Smooth muscle cell (in vitro differentiated cells): ENCODE measurements at regions not wholly inside any gene's neighbourhood (a gene's known extent, or its start where the extent isn't known, plus 50 kb on each side); places are given as distances from the start of the nearest gene placed in this dataset.

Source experiments
- DNase-seq: peaks from one replicate; lab custom pipeline; 2025; ENCODE audit not compliant: unreplicated experiment; lab: John Stamatoyannopoulos, UW
- H2AFZ ChIP-seq: fragments of 200-600 bp; sonication (generic); 2 replicates; pipeline ENCODE4 v1.6.0; 2016; ENCODE audit warnings: antibody characterized with exemption, low read depth, mild to moderate bottlenecking
- H3F3A ChIP-seq: fragments of 200-600 bp; sonication (generic); 2 replicates; pipeline ENCODE4 v1.6.0; 2017; ENCODE audit warnings: antibody characterized with exemption, low read depth
- H3K27ac ChIP-seq: fragments of 200-600 bp; sonication (generic); 2 replicates; pipeline ENCODE4 v1.5.1; 2016; ENCODE audit warnings: low read depth, mild to moderate bottlenecking
- H3K27me3 ChIP-seq: fragments of 200-600 bp; sonication (generic); 2 replicates; pipeline ENCODE4 v1.6.1; 2016; ENCODE audit warnings: low read depth, mild to moderate bottlenecking
- H3K36me3 ChIP-seq: fragments of 200-600 bp; sonication (generic); 2 replicates; pipeline ENCODE4 v1.5.1; 2016; ENCODE audit warnings: low read depth
- H3K4me1 ChIP-seq: fragments of 200-600 bp; sonication (generic); 2 replicates; pipeline ENCODE4 v1.5.1; 2016; ENCODE audit warnings: low read depth
- H3K4me2 ChIP-seq: fragments of 200-600 bp; sonication (generic); 2 replicates; pipeline ENCODE4 v1.6.0; 2016; ENCODE audit warnings: mild to moderate bottlenecking
- H3K4me3 ChIP-seq: fragments of 200-600 bp; sonication (generic); 2 replicates; pipeline ENCODE4 v1.5.1; 2016; ENCODE audit warnings: mild to moderate bottlenecking
- H3K79me2 ChIP-seq: fragments of 200-600 bp; sonication (generic); 2 replicates; pipeline ENCODE4 v1.6.0; 2016; ENCODE audit warnings: low read depth, mild to moderate bottlenecking
- H3K9ac ChIP-seq: fragments of 200-600 bp; sonication (generic); 2 replicates; pipeline ENCODE4 v1.6.0; 2016; ENCODE audit warnings: low read depth
- H3K9me3 ChIP-seq: fragments of 200-600 bp; sonication (generic); replicated peaks from 2 replicates; pipeline ENCODE4 v1.5.1; 2016; ENCODE audit warnings: low read depth
- H4K20me1 ChIP-seq: fragments of 200-600 bp; sonication (generic); 2 replicates; pipeline ENCODE4 v1.6.0; 2016; ENCODE audit warnings: low read depth
- CTCF ChIP-seq: fragments of 200-600 bp; sonication (generic); IDR thresholded peaks from 2 replicates; pipeline ENCODE4 v1.5.1; 2017; ENCODE audit warnings: borderline replicate concordance, mild to moderate bottlenecking, antibody characterized with exemption; ENCODE audit not compliant: insufficient read depth, poor library complexity, severe bottlenecking
- WGBS: methylation state at CpG from one replicate; pipeline ENCODE4 v1.1.7; 2016; ENCODE audit warnings: low lambda C conversion rate; 5-methylcytosine and 5-hydroxymethylcytosine counted together

- H3K79me2 ChIP-seq, result no peaks in the 10 kb centered on the region
- no peaks in the 10 kb centered on the region for H4K20me1 ChIP-seq
- 83% methylated on average over 7 of the region's 7 CpGs for WGBS
- no peaks in the 10 kb centered on the region for H3F3A ChIP-seq
- no peaks in the 10 kb centered on the region for H3K4me1 ChIP-seq
- no peak overlapping the region for H3K27ac ChIP-seq
- H3K27me3 ChIP-seq, result peaks cover 33% of the 10 kb centered on the region
- no peak overlapping the region for H3K4me2 ChIP-seq
- H2AFZ ChIP-seq, result no peak overlapping the region
- no peak overlapping the region for H3K9ac ChIP-seq
- no peak for DNase-seq
- TF ChIP-seq CTCF, result no peak
- H3K9me3 ChIP-seq, result no peaks in the 10 kb centered on the region
- H3K4me3 ChIP-seq, result no peak overlapping the region
- no peaks in the 10 kb centered on the region for H3K36me3 ChIP-seq
Observed at GRCh38 chr1:14482784-14483450, 115.6 kb upstream of the KAZN start.

- H3F3A ChIP-seq, result no peaks in the 10 kb centered on the region
- no peak overlapping the region for H2AFZ ChIP-seq
- H3K4me3 ChIP-seq, result no peak overlapping the region
- no peak for DNase-seq
- no peaks in the 10 kb centered on the region for H3K79me2 ChIP-seq
- TF ChIP-seq CTCF, result no peak
- H3K27ac ChIP-seq, result no peak overlapping the region
- no peaks in the 10 kb centered on the region for H4K20me1 ChIP-seq
- no peaks in the 10 kb centered on the region for H3K4me1 ChIP-seq
- no peaks in the 10 kb centered on the region for H3K9me3 ChIP-seq
- H3K36me3 ChIP-seq, result no peaks in the 10 kb centered on the region
- H3K4me2 ChIP-seq, result no peak overlapping the region
- H3K27me3 ChIP-seq, result peaks cover 28% of the 10 kb centered on the region
- 94% methylated on average over 5 of the region's 5 CpGs for WGBS
- H3K9ac ChIP-seq, result no peak overlapping the region
Observed at GRCh38 chr1:14485285-14485684, 113.2 kb upstream of the KAZN start.

- Histone ChIP-seq H3K36me3 (no peaks in the 10 kb centered on the region), H3K27ac (no peak overlapping the region), H3K4me1 (no peaks in the 10 kb centered on the region), H3K4me2 (no peak overlapping the region), H2AFZ (no peak overlapping the region), H3K4me3 (no peak overlapping the region), H3K9me3 (no peaks in the 10 kb centered on the region), H3K27me3 (peaks cover 30% of the 10 kb centered on the region), H3K79me2 (no peaks in the 10 kb centered on the region), H3F3A (no peaks in the 10 kb centered on the region), H3K9ac (no peak overlapping the region), H4K20me1 (no peaks in the 10 kb centered on the region)
- no peak for TF ChIP-seq CTCF
- no peak for DNase-seq
- WGBS, result 35% methylated on average over 8 of the region's 8 CpGs
Observed at GRCh38 chr1:14486401-14487201, 111.9 kb upstream of the KAZN start.
